CD4-positive, CD25-positive, alpha-beta regulatory T cell (primary cell): ENCODE measurements at regions not wholly inside any gene's neighbourhood (a gene's known extent, or its start where the extent isn't known, plus 50 kb on each side); places are given as distances from the start of the nearest gene placed in this dataset.
"Not testable (repeated sequence)": the region's sequence is repeated elsewhere in the genome, so short reads cannot be mapped to it uniquely, and the experiment has no call there.

ENCODE experiments used
- ATAC-seq, 2 donors: fragments of 150-1000 bp; cut with Tn5 transposase; one replicate each; pipeline ENCODE4 v1.10.0; 2021; ENCODE audit warnings: low read depth in 2 of 2, moderate number of reproducible peaks in 2 of 2, moderate library complexity in 1 of 2
- DNase-seq, 3 donors: peaks; one replicate each; pipeline versions ENCODE4 v3.0.0 to v3.0.0-alpha.2; 2012 to 2022; ENCODE audit warnings: mixed read lengths in 1 of 3
- H3K27ac ChIP-seq: one replicate; pipeline ENCODE4 v1.7.0; 2013; ENCODE audit warnings: mild to moderate bottlenecking, low read length; ENCODE audit not compliant: insufficient read depth, poor library complexity, severe bottlenecking
- H3K27me3 ChIP-seq: one replicate; pipeline ENCODE4 v1.7.0; 2013; ENCODE audit warnings: low read length; ENCODE audit not compliant: control insufficient read depth, insufficient read depth
- H3K36me3 ChIP-seq: one replicate; pipeline ENCODE4 v1.7.0; 2013; ENCODE audit warnings: mild to moderate bottlenecking, low read length, moderate library complexity; ENCODE audit not compliant: control insufficient read depth, insufficient read depth
- H3K4me1 ChIP-seq: 2 replicates; pipeline ENCODE4 v1.7.0; 2013; ENCODE audit warnings: mild to moderate bottlenecking, low read length; ENCODE audit not compliant: insufficient read depth, control insufficient read depth, poor library complexity, severe bottlenecking
- H3K4me3 ChIP-seq: one replicate; pipeline ENCODE4 v1.7.0; 2013; ENCODE audit warnings: low read depth, mild to moderate bottlenecking, low read length, moderate library complexity
- H3K9me3 ChIP-seq, 2 experiments: 1 replicate in 1 of 2; 2 replicates in 1 of 2; pipeline ENCODE4 v1.7.0; 2013; ENCODE audit warnings: low read length in 2 of 2, mild to moderate bottlenecking in 1 of 2, moderate library complexity in 1 of 2; ENCODE audit not compliant: control insufficient read depth in 2 of 2
- H3K27ac Mint-ChIP-seq, 3 donors: one replicate each; pipeline ENCODE4 v1.8.0; 2020 to 2022; ENCODE audit warnings: mild to moderate bottlenecking in 3 of 3, mixed read lengths in 3 of 3, moderate library complexity in 2 of 3
- H3K27me3 Mint-ChIP-seq: one replicate; pipeline ENCODE4 v1.8.0; 2022; ENCODE audit warnings: mild to moderate bottlenecking, mixed read lengths
- H3K36me3 Mint-ChIP-seq: one replicate; pipeline ENCODE4 v1.8.0; 2020; ENCODE audit warnings: mixed read lengths
- H3K4me1 Mint-ChIP-seq, 4 donors: one replicate each; pipeline ENCODE4 v1.8.0; 2020 to 2022; ENCODE audit warnings: mixed read lengths in 4 of 4, mild to moderate bottlenecking in 1 of 4
- H3K4me3 Mint-ChIP-seq, 4 donors: one replicate each; pipeline ENCODE4 v1.8.0; 2020 to 2022; ENCODE audit warnings: mild to moderate bottlenecking in 4 of 4, mixed read lengths in 4 of 4, moderate library complexity in 3 of 4
- H3K9me3 Mint-ChIP-seq, 7 donors: one replicate each; pipeline ENCODE4 v1.8.0; 2020 to 2022; ENCODE audit warnings: mixed read lengths in 7 of 7, mild to moderate bottlenecking in 3 of 7, moderate library complexity in 2 of 7

- H3K27me3 Mint-ChIP-seq, result no peaks in the 10 kb centered on the region
- Histone ChIP-seq H3K27me3 (no peaks in the 10 kb centered on the region), H3K4me1 (no peaks in the 10 kb centered on the region), H3K9me3 (peaks cover 0 to 2% of the 10 kb centered on the region in 2 experiments), H3K4me3 (no peak overlapping the region), H3K27ac (no peak overlapping the region), H3K36me3 (no peaks in the 10 kb centered on the region)
- no peak overlapping the region for H3K27ac Mint-ChIP-seq
- no peak overlapping the region for H3K4me3 Mint-ChIP-seq
- no peak for DNase-seq
- no peak for ATAC-seq
- H3K4me1 Mint-ChIP-seq, result no peaks in the 10 kb centered on the region
- H3K36me3 Mint-ChIP-seq, result no peaks in the 10 kb centered on the region
- peaks cover 0 to 13% (median 5%) of the 10 kb centered on the region in 7 donors for H3K9me3 Mint-ChIP-seq
These were observed 250.8 kb upstream of the FOXF1 start for GRCh38 chr16:86259499-86259898.

GRCh38 chr16:86261379-86261778 is 248.9 kb upstream of the FOXF1 start:
- no peak overlapping the region for H3K27ac Mint-ChIP-seq
- H3K4me1 Mint-ChIP-seq, result no peaks in the 10 kb centered on the region
- no peaks in the 10 kb centered on the region for H3K36me3 ChIP-seq
- no peaks in the 10 kb centered on the region for H3K27me3 Mint-ChIP-seq
- no peak overlapping the region for H3K4me3 Mint-ChIP-seq
- ATAC-seq (no peak), DNase-seq (no peak)
- no peaks in the 10 kb centered on the region for H3K27me3 ChIP-seq
- peaks cover 0 to 5% (median 1%) of the 10 kb centered on the region in 7 donors for H3K9me3 Mint-ChIP-seq
- no peak overlapping the region for H3K27ac ChIP-seq
- peaks cover 0 to 2% of the 10 kb centered on the region in 2 experiments for H3K9me3 ChIP-seq
- H3K4me3 ChIP-seq, result no peak overlapping the region
- no peaks in the 10 kb centered on the region for H3K4me1 ChIP-seq
- no peaks in the 10 kb centered on the region for H3K36me3 Mint-ChIP-seq

- not testable (repeated sequence) for H3K9me3 Mint-ChIP-seq, H3K36me3 Mint-ChIP-seq, H3K27me3 Mint-ChIP-seq, H3K4me3 Mint-ChIP-seq, H3K27me3 ChIP-seq, DNase-seq, H3K27ac Mint-ChIP-seq, H3K4me1 ChIP-seq, H3K4me1 Mint-ChIP-seq, H3K27ac ChIP-seq, H3K36me3 ChIP-seq, ATAC-seq, H3K9me3 ChIP-seq, H3K4me3 ChIP-seq
These were observed 242.7 kb upstream of the FOXF1 start for GRCh38 chr16:86267657-86268056.

- no peaks in the 10 kb centered on the region for H3K27me3 Mint-ChIP-seq
- Histone ChIP-seq H3K36me3 (no peaks in the 10 kb centered on the region), H3K9me3 (no peaks in the 10 kb centered on the region), H3K4me3 (no peak overlapping the region), H3K27me3 (no peaks in the 10 kb centered on the region), H3K4me1 (no peaks in the 10 kb centered on the region), H3K27ac (no peak overlapping the region)
- no peak overlapping the region for H3K27ac Mint-ChIP-seq
- no peaks in the 10 kb centered on the region for H3K36me3 Mint-ChIP-seq
- no peak overlapping the region for H3K4me3 Mint-ChIP-seq
- ATAC-seq, result no peak
- H3K4me1 Mint-ChIP-seq, result no peaks in the 10 kb centered on the region
- peaks cover 0 to 6% (median 0%) of the 10 kb centered on the region in 7 donors for H3K9me3 Mint-ChIP-seq
- no peak for DNase-seq
These were observed 239.6 kb upstream of the FOXF1 start for GRCh38 chr16:86270696-86271095.

- Mint-ChIP-seq H3K4me3 (no peak overlapping the region), H3K27ac (no peak overlapping the region), H3K36me3 (no peaks in the 10 kb centered on the region), H3K4me1 (no peaks in the 10 kb centered on the region), H3K9me3 (peaks cover 0 to 6% (median 0%) of the 10 kb centered on the region in 7 donors), H3K27me3 (no peaks in the 10 kb centered on the region)
- DNase-seq, result no peak
- no peaks in the 10 kb centered on the region for H3K4me1 ChIP-seq
- H3K4me3 ChIP-seq, result no peak overlapping the region
- H3K27ac ChIP-seq, result no peak overlapping the region
- no peaks in the 10 kb centered on the region for H3K36me3 ChIP-seq
- no peaks in the 10 kb centered on the region for H3K9me3 ChIP-seq
- H3K27me3 ChIP-seq, result no peaks in the 10 kb centered on the region
- ATAC-seq, result no peak
These were observed 237.6 kb upstream of the FOXF1 start for GRCh38 chr16:86272744-86273143.

GRCh38 chr16:86277221-86277620 is 233.1 kb upstream of the FOXF1 start:
- ATAC-seq (no peak), DNase-seq (no peak)
- Mint-ChIP-seq H3K4me3 (no peak overlapping the region), H3K4me1 (no peaks in the 10 kb centered on the region), H3K27me3 (peaks cover 4% of the 10 kb centered on the region), H3K9me3 (peaks cover 0 to 2% (median 0%) of the 10 kb centered on the region in 7 donors), H3K27ac (no peak overlapping the region), H3K36me3 (no peaks in the 10 kb centered on the region)
- H3K27ac ChIP-seq, result no peak overlapping the region
- H3K4me3 ChIP-seq, result no peak overlapping the region
- no peaks in the 10 kb centered on the region for H3K27me3 ChIP-seq
- H3K4me1 ChIP-seq, result no peaks in the 10 kb centered on the region
- no peaks in the 10 kb centered on the region for H3K36me3 ChIP-seq
- no peaks in the 10 kb centered on the region for H3K9me3 ChIP-seq

- not testable (repeated sequence) for H3K36me3 Mint-ChIP-seq, H3K9me3 Mint-ChIP-seq, H3K9me3 ChIP-seq, H3K4me3 Mint-ChIP-seq, H3K27ac ChIP-seq, H3K4me1 Mint-ChIP-seq, ATAC-seq, H3K27me3 Mint-ChIP-seq, H3K27ac Mint-ChIP-seq, DNase-seq, H3K36me3 ChIP-seq, H3K4me1 ChIP-seq, H3K27me3 ChIP-seq, H3K4me3 ChIP-seq
These were observed 232.5 kb upstream of the FOXF1 start for GRCh38 chr16:86277859-86278258.

GRCh38 chr16:86281421-86281820 is 228.9 kb upstream of the FOXF1 start:
- H3K36me3 ChIP-seq, result no peaks in the 10 kb centered on the region
- no peak overlapping the region for H3K4me3 ChIP-seq
- Mint-ChIP-seq H3K4me3 (no peak overlapping the region), H3K27me3 (peaks cover 21% of the 10 kb centered on the region), H3K36me3 (no peaks in the 10 kb centered on the region), H3K27ac (no peak overlapping the region), H3K9me3 (peaks cover 0 to 2% (median 0%) of the 10 kb centered on the region in 7 donors), H3K4me1 (no peaks in the 10 kb centered on the region)
- no peaks in the 10 kb centered on the region for H3K4me1 ChIP-seq
- H3K9me3 ChIP-seq, result no peaks in the 10 kb centered on the region
- H3K27ac ChIP-seq, result no peak overlapping the region
- ATAC-seq (no peak), DNase-seq (no peak)
- H3K27me3 ChIP-seq, result no peaks in the 10 kb centered on the region
